IPS DF 4.7 (cell line): ENCODE measurements at regions not wholly inside any gene's neighbourhood (a gene's known extent, or its start where the extent isn't known, plus 50 kb on each side); places are given as distances from the start of the nearest gene placed in this dataset.

Source experiments
- DNase-seq: peaks from one replicate; pipeline ENCODE4 v3.0.0-alpha.2; 2013; ENCODE audit warnings: low spot score; ENCODE audit errors: extremely low read depth

- DNase-seq: no peak
These were observed 247.0 kb downstream of the WDR11 start for GRCh38 chr10:121098211-121098610.

GRCh38 chr10:121098751-121099150 lies 247.6 kb downstream of the WDR11 start:
- DNase-seq: no peak

GRCh38 chr10:121099181-121099580 lies 248.0 kb downstream of the WDR11 start:
- no peak for DNase-seq

- DNase-seq: no peak
These were observed 248.4 kb downstream of the WDR11 start for GRCh38 chr10:121099592-121099991.

GRCh38 chr10:121101561-121101960 lies 250.4 kb downstream of the WDR11 start:
- DNase-seq: no peak

GRCh38 chr10:121102706-121103105 lies 251.5 kb downstream of the WDR11 start:
- DNase-seq: no peak

GRCh38 chr10:121104476-121105111 lies 253.4 kb downstream of the WDR11 start:
- no peak for DNase-seq

- no peak for DNase-seq
These were observed 255.4 kb downstream of the WDR11 start for GRCh38 chr10:121106611-121107010.

GRCh38 chr10:121108051-121108450 lies 256.9 kb downstream of the WDR11 start:
- no peak for DNase-seq

- DNase-seq: no peak
These were observed 259.2 kb downstream of the WDR11 start for GRCh38 chr10:121110369-121110768.

- no peak for DNase-seq
These were observed 261.0 kb downstream of the WDR11 start for GRCh38 chr10:121112136-121112535.

GRCh38 chr10:121112579-121113384 lies 261.6 kb downstream of the WDR11 start:
- DNase-seq: no peak

GRCh38 chr10:121113385-121113696 lies 262.2 kb downstream of the WDR11 start:
- DNase-seq: no peak

- no peak for DNase-seq
These were observed 262.7 kb downstream of the WDR11 start for GRCh38 chr10:121113911-121114310.

GRCh38 chr10:121115154-121115553 lies 264.0 kb downstream of the WDR11 start:
- no peak for DNase-seq

- DNase-seq: no peak
These were observed 270.3 kb downstream of the WDR11 start for GRCh38 chr10:121121462-121121861.

GRCh38 chr10:121127151-121127906 lies 276.2 kb downstream of the WDR11 start:
- DNase-seq: no peak

GRCh38 chr10:121128164-121128563 lies 277.0 kb downstream of the WDR11 start:
- no peak for DNase-seq

- DNase-seq: no peak
These were observed 278.1 kb downstream of the WDR11 start for GRCh38 chr10:121129266-121129665.

- no peak for DNase-seq
These were observed 279.2 kb downstream of the WDR11 start for GRCh38 chr10:121130382-121130781.

GRCh38 chr10:121131014-121131413 lies 279.9 kb downstream of the WDR11 start:
- DNase-seq: no peak
